K562 (cell line): ENCODE measurements at regions not wholly inside any gene's neighbourhood (a gene's known extent, or its start where the extent isn't known, plus 50 kb on each side); places are given as distances from the start of the nearest gene placed in this dataset.

Source experiments
- ATAC-seq: fragments of 200-7000 bp; cut with Tn5 transposase; 3 replicates; pipeline ENCODE4 v1.9.1; 2020; ENCODE audit warnings: moderate library complexity
- BruUV-seq: library from RNA; stranded (reverse); fragments of 400-500 nt; replicated peaks from 2 replicates; lab custom pipeline; 2021; lab: Mats Ljungman, UMichigan
- CTCF ChIA-PET: fragments of 300-600 bp; formaldehyde crosslinking; extraction: SDS; loops from one replicate; lab custom pipeline; 2021; ENCODE audit warnings: low intra/inter-chr PET ratio; lab: Yijun Ruan, JAX
- POLR2A ChIA-PET: fragments of 300-600, 350-650 bp; sonication (Branson Sonifier 250); formaldehyde crosslinking; extraction: SDS; loops from one replicate; lab custom pipeline; 2021; ENCODE audit warnings: antibody characterized with exemption, inconsistent platforms; lab: Yijun Ruan, JAX
- DNase-seq, 4 experiments: peaks; one replicate each; pipeline versions ENCODE4 v3.0.0 to v3.0.0-alpha.2; 2011 to 2018; ENCODE audit warnings: low spot score in 3 of 4, mixed read lengths in 3 of 4; ENCODE audit errors: extremely low read depth in 1 of 4
- FAIRE-seq: peaks from 2 replicates; lab custom pipeline; 2011; peaks lifted over from hg19 to GRCh38; lab: Jason Lieb, UNC
- H2AFZ ChIP-seq: 2 replicates; pipeline ENCODE4 v1.6.0; 2011; ENCODE audit warnings: low read depth, low read length, control low read depth, inconsistent platforms
- H3K27ac ChIP-seq: fragments of 200-600 bp; 3 replicates; pipeline ENCODE4 v1.8.0; 2011; ENCODE audit warnings: low read depth, mild to moderate bottlenecking, control low read depth, inconsistent platforms, low read length, moderate library complexity, mixed read lengths; ENCODE audit errors: extremely low read depth
- H3K27me3 ChIP-seq, 2 experiments: fragments of 300-600 bp in 1 of 2; 2 replicates in 1 of 2; 3 replicates in 1 of 2; pipeline versions ENCODE4 v1.6.0 to v1.8.0; 2011; ENCODE audit warnings: inconsistent platforms in 2 of 2, low read length in 2 of 2, mild to moderate bottlenecking in 1 of 2, mixed read lengths in 1 of 2, moderate library complexity in 1 of 2; ENCODE audit not compliant: control insufficient read depth in 2 of 2, insufficient read depth in 2 of 2
- H3K36me3 ChIP-seq: fragments of 300-600 bp; 3 replicates; pipeline ENCODE4 v1.8.0; 2011; ENCODE audit warnings: mild to moderate bottlenecking, low read length, inconsistent platforms; ENCODE audit not compliant: control insufficient read depth, insufficient read depth
- H3K4me1 ChIP-seq, 2 experiments: fragments of 200-600 bp in 1 of 2; replicated peaks in 1 of 2; 2 replicates in 1 of 2; 3 replicates in 1 of 2; pipeline versions ENCODE4 v1.5.1 to v1.8.0; 2011; ENCODE audit warnings: inconsistent platforms in 2 of 2, low read length in 2 of 2, mild to moderate bottlenecking in 1 of 2, mixed read lengths in 1 of 2, moderate library complexity in 1 of 2; ENCODE audit not compliant: control insufficient read depth in 2 of 2, insufficient read depth in 2 of 2
- H3K4me2 ChIP-seq: 2 replicates; pipeline ENCODE4 v1.6.1; 2011; ENCODE audit warnings: low read length, control low read depth, inconsistent platforms, mixed read lengths; ENCODE audit not compliant: insufficient read depth
- H3K4me3 ChIP-seq: fragments of 200-600 bp; sonication (generic), shearing (Covaris generic); 2 replicates; pipeline ENCODE4 v1.5.1; 2016; ENCODE audit warnings: control low read depth, inconsistent platforms
- H3K79me2 ChIP-seq: fragments of 200-600 bp; 3 replicates; pipeline ENCODE4 v1.8.0; 2011; ENCODE audit warnings: low read length, inconsistent platforms; ENCODE audit not compliant: control insufficient read depth, insufficient read depth
- H3K9ac ChIP-seq, 2 experiments: 2 replicates each; pipeline versions ENCODE4 v1.6.0 to v1.6.1; 2011; ENCODE audit warnings: low read depth in 2 of 2, low read length in 2 of 2, control low read depth in 1 of 2, inconsistent platforms in 1 of 2, mild to moderate bottlenecking in 1 of 2, mixed read lengths in 1 of 2; ENCODE audit not compliant: insufficient read depth in 1 of 2
- H3K9me1 ChIP-seq: one replicate; pipeline ENCODE4 v1.6.0; 2011; ENCODE audit warnings: inconsistent platforms, mild to moderate bottlenecking, low read length, moderate library complexity; ENCODE audit not compliant: control insufficient read depth, insufficient read depth
- H3K9me3 ChIP-seq: replicated peaks from 2 replicates; pipeline ENCODE4 v1.5.1; 2011; ENCODE audit warnings: low read depth, low read length, inconsistent platforms; ENCODE audit not compliant: control insufficient read depth, insufficient read depth
- H4K20me1 ChIP-seq: replicated peaks from 2 replicates; pipeline ENCODE4 v1.6.1; 2011; ENCODE audit warnings: low read length, inconsistent platforms, mixed read lengths; ENCODE audit not compliant: control insufficient read depth, insufficient read depth
- DDX20 ChIP-seq: fragments of 450-650 bp; IDR thresholded peaks from 2 replicates; pipeline ENCODE4 v1.6.1; 2016; ENCODE audit warnings: missing genetic modification characterization, low read depth, mild to moderate bottlenecking, missing compliant biosample characterization, moderate library complexity
- FOXP1 ChIP-seq: sonication (generic); formaldehyde crosslinking; IDR thresholded peaks from 2 replicates; pipeline ENCODE4 v1.8.0; 2022; ENCODE audit warnings: mild to moderate bottlenecking, missing genetic modification reagents
- MCM2 ChIP-seq: fragments of 450-650 bp; IDR thresholded peaks from 2 replicates; pipeline ENCODE4 v1.6.1; 2017; ENCODE audit warnings: low read depth, mild to moderate bottlenecking
- ZNF23 ChIP-seq: fragments of 250-450 bp; sonication (Bioruptor Pico); IDR thresholded peaks from 2 replicates; pipeline ENCODE4 v1.4.0; 2020; ENCODE audit warnings: mild to moderate bottlenecking
- ZNF354B ChIP-seq: fragments of 250-450 bp; sonication (Bioruptor Pico); IDR thresholded peaks from 2 replicates; pipeline ENCODE4 v1.4.0; 2020
- WGBS: fragments of 100-300 bp; shearing (Covaris generic); methylation state at CpG from one replicate; pipeline ENCODE4 v1.1.6; 2016; ENCODE audit warnings: low coverage, mixed read lengths; ENCODE audit not compliant: insufficient coverage; ENCODE audit errors: missing lambda C conversion rate; 5-methylcytosine and 5-hydroxymethylcytosine counted together
- in situ Hi-C: fragments of 300-500 bp; cut with MboI; formaldehyde crosslinking; loops from 4 replicates; pipeline ENCODE4 v1.15.0; 2018; ENCODE audit warnings: inconsistent platforms, mixed read lengths
- intact Hi-C: fragments of 100-400 bp; cut with micrococcal nuclease; formaldehyde crosslinking; loops from 2 replicates; pipeline ENCODE4 v1.14.2; 2022
- TF ChIP-seq, protein P1 (sequence below): fragments of 200-400 bp; formaldehyde crosslinking; IDR thresholded peaks from 2 replicates; pipeline ENCODE4 v1.6.1; 2017; ENCODE audit warnings: mild to moderate bottlenecking, low read depth, low read length, moderate library complexity
- TF ChIP-seq, protein P2 (sequence below), 2 experiments: fragments of 450-650 bp; conservative IDR thresholded peaks; 2 replicates each; pipeline ENCODE4 v1.6.1; 2017; ENCODE audit warnings: mild to moderate bottlenecking in 2 of 2, moderate library complexity in 2 of 2
- TF ChIP-seq, protein P3 (sequence below): fragments of 250-450 bp; sonication (Bioruptor Pico); IDR thresholded peaks from 2 replicates; pipeline ENCODE4 v1.4.0; 2020
- TF ChIP-seq, protein P4 (sequence below): fragments of 450-650 bp; IDR thresholded peaks from 2 replicates; pipeline ENCODE4 v1.7.1; 2018; ENCODE audit warnings: mild to moderate bottlenecking, low read depth; ENCODE audit not compliant: partially characterized antibody
- TF ChIP-seq, protein P5 (sequence below): sonication (generic); formaldehyde crosslinking; IDR thresholded peaks from 2 replicates; pipeline ENCODE4 v1.4.0; 2020; ENCODE audit warnings: mild to moderate bottlenecking, missing genetic modification reagents

DNA sequence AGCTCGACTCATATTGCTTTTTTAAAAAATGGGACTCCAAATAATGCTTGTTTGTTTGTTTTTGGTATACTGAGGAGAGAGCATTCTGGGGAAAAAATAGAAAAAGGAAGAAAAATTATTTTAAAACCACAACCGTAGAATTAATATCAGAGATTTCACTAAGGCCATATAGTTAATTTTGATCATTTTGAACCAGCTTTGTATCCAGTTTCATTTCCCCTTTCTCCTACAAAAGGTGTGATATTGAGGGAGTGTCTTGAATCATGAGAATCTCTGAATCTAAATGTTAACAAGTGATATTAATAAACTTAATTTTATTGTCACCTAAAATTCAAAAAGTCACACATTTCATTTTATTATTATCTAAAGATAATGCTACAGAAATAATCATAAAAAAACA is 198.5 kb upstream of the GALNT5 start (continued):
- TF ChIP-seq, protein P1, sequence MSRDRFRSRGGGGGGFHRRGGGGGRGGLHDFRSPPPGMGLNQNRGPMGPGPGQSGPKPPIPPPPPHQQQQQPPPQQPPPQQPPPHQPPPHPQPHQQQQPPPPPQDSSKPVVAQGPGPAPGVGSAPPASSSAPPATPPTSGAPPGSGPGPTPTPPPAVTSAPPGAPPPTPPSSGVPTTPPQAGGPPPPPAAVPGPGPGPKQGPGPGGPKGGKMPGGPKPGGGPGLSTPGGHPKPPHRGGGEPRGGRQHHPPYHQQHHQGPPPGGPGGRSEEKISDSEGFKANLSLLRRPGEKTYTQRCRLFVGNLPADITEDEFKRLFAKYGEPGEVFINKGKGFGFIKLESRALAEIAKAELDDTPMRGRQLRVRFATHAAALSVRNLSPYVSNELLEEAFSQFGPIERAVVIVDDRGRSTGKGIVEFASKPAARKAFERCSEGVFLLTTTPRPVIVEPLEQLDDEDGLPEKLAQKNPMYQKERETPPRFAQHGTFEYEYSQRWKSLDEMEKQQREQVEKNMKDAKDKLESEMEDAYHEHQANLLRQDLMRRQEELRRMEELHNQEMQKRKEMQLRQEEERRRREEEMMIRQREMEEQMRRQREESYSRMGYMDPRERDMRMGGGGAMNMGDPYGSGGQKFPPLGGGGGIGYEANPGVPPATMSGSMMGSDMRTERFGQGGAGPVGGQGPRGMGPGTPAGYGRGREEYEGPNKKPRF: no peak

DNA sequence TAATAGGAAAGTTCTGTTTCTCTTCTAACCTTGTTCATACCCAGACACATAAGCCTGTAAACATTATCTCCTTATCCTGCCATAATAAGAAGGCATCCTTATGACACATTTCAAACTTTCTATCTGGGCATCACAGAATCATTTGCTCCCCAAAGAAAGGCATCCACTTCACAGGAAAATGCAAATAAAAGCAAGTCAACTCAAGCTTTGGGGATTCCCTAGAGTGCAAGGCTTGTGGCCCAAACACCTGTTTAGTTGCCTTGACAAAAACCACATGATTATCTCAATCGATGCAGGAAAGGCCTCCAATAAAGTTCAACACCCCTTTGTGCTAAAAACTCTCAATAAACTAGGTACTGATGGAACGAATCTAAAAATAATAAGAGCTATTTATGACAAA is 195.7 kb upstream of the GALNT5 start:
- H3K9me3 ChIP-seq: no peaks in the 10 kb centered on the region
- in situ Hi-C loops: no loop called here
- TF ChIP-seq, protein P2, sequence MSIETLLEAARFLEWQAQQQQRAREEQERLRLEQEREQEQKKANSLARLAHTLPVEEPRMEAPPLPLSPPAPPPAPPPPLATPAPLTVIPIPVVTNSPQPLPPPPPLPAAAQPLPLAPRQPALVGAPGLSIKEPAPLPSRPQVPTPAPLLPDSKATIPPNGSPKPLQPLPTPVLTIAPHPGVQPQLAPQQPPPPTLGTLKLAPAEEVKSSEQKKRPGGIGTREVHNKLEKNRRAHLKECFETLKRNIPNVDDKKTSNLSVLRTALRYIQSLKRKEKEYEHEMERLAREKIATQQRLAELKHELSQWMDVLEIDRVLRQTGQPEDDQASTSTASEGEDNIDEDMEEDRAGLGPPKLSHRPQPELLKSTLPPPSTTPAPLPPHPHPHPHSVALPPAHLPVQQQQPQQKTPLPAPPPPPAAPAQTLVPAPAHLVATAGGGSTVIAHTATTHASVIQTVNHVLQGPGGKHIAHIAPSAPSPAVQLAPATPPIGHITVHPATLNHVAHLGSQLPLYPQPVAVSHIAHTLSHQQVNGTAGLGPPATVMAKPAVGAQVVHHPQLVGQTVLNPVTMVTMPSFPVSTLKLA (conservative IDR thresholded peaks at IDR 0.05): no peak
- TF ChIP-seq DDX20 (tag): no peak
- TF ChIP-seq FOXP1 (CRISPR knock-in tag): no peak
- TF ChIP-seq ZNF23 (CRISPR knock-in tag): no peak
- no peak for TF ChIP-seq ZNF354B (CRISPR knock-in tag)
- TF ChIP-seq MCM2: no peak
- TF ChIP-seq, protein P3, sequence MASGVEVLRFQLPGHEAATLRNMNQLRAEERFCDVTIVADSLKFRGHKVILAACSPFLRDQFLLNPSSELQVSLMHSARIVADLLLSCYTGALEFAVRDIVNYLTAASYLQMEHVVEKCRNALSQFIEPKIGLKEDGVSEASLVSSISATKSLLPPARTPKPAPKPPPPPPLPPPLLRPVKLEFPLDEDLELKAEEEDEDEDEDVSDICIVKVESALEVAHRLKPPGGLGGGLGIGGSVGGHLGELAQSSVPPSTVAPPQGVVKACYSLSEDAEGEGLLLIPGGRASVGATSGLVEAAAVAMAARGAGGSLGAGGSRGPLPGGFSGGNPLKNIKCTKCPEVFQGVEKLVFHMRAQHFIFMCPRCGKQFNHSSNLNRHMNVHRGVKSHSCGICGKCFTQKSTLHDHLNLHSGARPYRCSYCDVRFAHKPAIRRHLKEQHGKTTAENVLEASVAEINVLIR (CRISPR knock-in tag): no peak
- TF ChIP-seq, protein P4, sequence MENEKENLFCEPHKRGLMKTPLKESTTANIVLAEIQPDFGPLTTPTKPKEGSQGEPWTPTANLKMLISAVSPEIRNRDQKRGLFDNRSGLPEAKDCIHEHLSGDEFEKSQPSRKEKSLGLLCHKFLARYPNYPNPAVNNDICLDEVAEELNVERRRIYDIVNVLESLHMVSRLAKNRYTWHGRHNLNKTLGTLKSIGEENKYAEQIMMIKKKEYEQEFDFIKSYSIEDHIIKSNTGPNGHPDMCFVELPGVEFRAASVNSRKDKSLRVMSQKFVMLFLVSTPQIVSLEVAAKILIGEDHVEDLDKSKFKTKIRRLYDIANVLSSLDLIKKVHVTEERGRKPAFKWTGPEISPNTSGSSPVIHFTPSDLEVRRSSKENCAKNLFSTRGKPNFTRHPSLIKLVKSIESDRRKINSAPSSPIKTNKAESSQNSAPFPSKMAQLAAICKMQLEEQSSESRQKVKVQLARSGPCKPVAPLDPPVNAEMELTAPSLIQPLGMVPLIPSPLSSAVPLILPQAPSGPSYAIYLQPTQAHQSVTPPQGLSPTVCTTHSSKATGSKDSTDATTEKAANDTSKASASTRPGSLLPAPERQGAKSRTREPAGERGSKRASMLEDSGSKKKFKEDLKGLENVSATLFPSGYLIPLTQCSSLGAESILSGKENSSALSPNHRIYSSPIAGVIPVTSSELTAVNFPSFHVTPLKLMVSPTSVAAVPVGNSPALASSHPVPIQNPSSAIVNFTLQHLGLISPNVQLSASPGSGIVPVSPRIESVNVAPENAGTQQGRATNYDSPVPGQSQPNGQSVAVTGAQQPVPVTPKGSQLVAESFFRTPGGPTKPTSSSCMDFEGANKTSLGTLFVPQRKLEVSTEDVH: no peak
- TF ChIP-seq, protein P5, sequence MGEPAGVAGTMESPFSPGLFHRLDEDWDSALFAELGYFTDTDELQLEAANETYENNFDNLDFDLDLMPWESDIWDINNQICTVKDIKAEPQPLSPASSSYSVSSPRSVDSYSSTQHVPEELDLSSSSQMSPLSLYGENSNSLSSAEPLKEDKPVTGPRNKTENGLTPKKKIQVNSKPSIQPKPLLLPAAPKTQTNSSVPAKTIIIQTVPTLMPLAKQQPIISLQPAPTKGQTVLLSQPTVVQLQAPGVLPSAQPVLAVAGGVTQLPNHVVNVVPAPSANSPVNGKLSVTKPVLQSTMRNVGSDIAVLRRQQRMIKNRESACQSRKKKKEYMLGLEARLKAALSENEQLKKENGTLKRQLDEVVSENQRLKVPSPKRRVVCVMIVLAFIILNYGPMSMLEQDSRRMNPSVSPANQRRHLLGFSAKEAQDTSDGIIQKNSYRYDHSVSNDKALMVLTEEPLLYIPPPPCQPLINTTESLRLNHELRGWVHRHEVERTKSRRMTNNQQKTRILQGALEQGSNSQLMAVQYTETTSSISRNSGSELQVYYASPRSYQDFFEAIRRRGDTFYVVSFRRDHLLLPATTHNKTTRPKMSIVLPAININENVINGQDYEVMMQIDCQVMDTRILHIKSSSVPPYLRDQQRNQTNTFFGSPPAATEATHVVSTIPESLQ (CRISPR knock-in tag): no peak

More for the DNA sequence above, 195.7 kb upstream of the GALNT5 start:
- POLR2A ChIA-PET: no interaction called here
- H2AFZ ChIP-seq: no peak overlapping the region
- CTCF ChIA-PET: no interaction called here
- no TSS peak for BruUV-seq
- FAIRE-seq: no peak
- ATAC-seq: no peak
- no peak overlapping the region for H3K4me3 ChIP-seq
- no peaks in the 10 kb centered on the region for H3K4me1 ChIP-seq
- intact Hi-C loops: no loop called here
- no peaks in the 10 kb centered on the region for H3K27me3 ChIP-seq
- no peaks in the 10 kb centered on the region for H3K9me1 ChIP-seq
- no peaks in the 10 kb centered on the region for H3K36me3 ChIP-seq
- H3K4me2 ChIP-seq: no peak overlapping the region
- no peak for DNase-seq
- no peak overlapping the region for H3K27ac ChIP-seq
- WGBS: 0% methylated on average over 2 of the region's 2 CpGs
- H4K20me1 ChIP-seq: no peaks in the 10 kb centered on the region
- no peaks in the 10 kb centered on the region for H3K79me2 ChIP-seq
- H3K9ac ChIP-seq: no peak overlapping the region
